IMR-90 (cell line): ENCODE measurements at regions not wholly inside any gene's neighbourhood (a gene's known extent, or its start where the extent isn't known, plus 50 kb on each side); places are given as distances from the start of the nearest gene placed in this dataset.

Experiments used
- ATAC-seq: fragments of 200-7000 bp; cut with Tn5 transposase; 2 replicates; pipeline ENCODE4 v1.9.1; 2020; ENCODE audit warnings: low read depth, mild to moderate bottlenecking, moderate library complexity
- BruUV-seq: library from RNA; stranded (reverse); fragments of 400-500 nt; replicated peaks from 2 replicates; lab custom pipeline; 2021; lab: Mats Ljungman, UMichigan
- CTCF ChIA-PET: fragments of 300-600 bp; formaldehyde crosslinking; extraction: SDS; loops from one replicate; lab custom pipeline; 2021; ENCODE audit warnings: antibody characterized with exemption; lab: Yijun Ruan, JAX
- POLR2A ChIA-PET: fragments of 300-600 bp; sonication (Branson Sonifier 250); formaldehyde crosslinking; loops from one replicate; lab custom pipeline; 2022; ENCODE audit warnings: antibody characterized with exemption; ENCODE audit not compliant: unreplicated experiment; lab: Charles Lee
- DNase-seq: peaks from one replicate; pipeline ENCODE4 v3.0.0; 2013
- H2AFZ ChIP-seq: replicated peaks from 2 replicates; pipeline ENCODE3; 2013; ENCODE audit warnings: low read length, mild to moderate bottlenecking; ENCODE audit not compliant: poor library complexity
- H2AK5ac ChIP-seq: 2 replicates; pipeline ENCODE4 v1.6.1; 2013; ENCODE audit warnings: low read depth, low read length, inconsistent platforms
- H2AK9ac ChIP-seq: replicated peaks from 2 replicates; pipeline ENCODE3; 2013; ENCODE audit warnings: mild to moderate bottlenecking, low read depth, low read length, moderate library complexity; ENCODE audit not compliant: poor library complexity
- H2BK120ac ChIP-seq: 2 replicates; pipeline ENCODE4 v1.6.1; 2013; ENCODE audit warnings: low read depth, low read length, inconsistent platforms
- H2BK15ac ChIP-seq: 3 replicates; pipeline ENCODE4 v1.6.1; 2013; ENCODE audit warnings: low read depth, low read length, inconsistent platforms
- H2BK20ac ChIP-seq: 2 replicates; pipeline ENCODE4 v1.6.1; 2013; ENCODE audit warnings: low read depth, mild to moderate bottlenecking, inconsistent platforms, low read length, moderate library complexity
- H2BK5ac ChIP-seq: 2 replicates; pipeline ENCODE4 v1.6.1; 2013; ENCODE audit warnings: mild to moderate bottlenecking, low read depth, low read length, inconsistent platforms; ENCODE audit not compliant: poor library complexity, severe bottlenecking
- H3K14ac ChIP-seq: replicated peaks from 2 replicates; pipeline ENCODE4 v1.6.1; 2013; ENCODE audit warnings: low read depth, low read length, inconsistent platforms
- H3K18ac ChIP-seq: 2 replicates; pipeline ENCODE4 v1.6.1; 2013; ENCODE audit warnings: low read depth, low read length, control low read depth
- H3K23ac ChIP-seq: 2 replicates; pipeline ENCODE4 v1.6.1; 2013; ENCODE audit warnings: low read depth, low read length, inconsistent platforms
- H3K27ac ChIP-seq: 2 replicates; pipeline ENCODE4 v1.5.1; 2013; ENCODE audit warnings: mild to moderate bottlenecking, control low read depth, low read length; ENCODE audit not compliant: insufficient read depth
- H3K27me3 ChIP-seq: 2 replicates; pipeline ENCODE4 v1.6.1; 2013; ENCODE audit warnings: low read length; ENCODE audit not compliant: control insufficient read depth, insufficient read depth
- H3K36me3 ChIP-seq: 2 replicates; pipeline ENCODE4 v1.6.1; 2013; ENCODE audit warnings: low read length, mixed read lengths; ENCODE audit not compliant: control insufficient read depth, insufficient read depth
- H3K4ac ChIP-seq: 2 replicates; pipeline ENCODE4 v1.6.1; 2013; ENCODE audit warnings: low read depth, low read length, inconsistent platforms
- H3K4me1 ChIP-seq: 2 replicates; pipeline ENCODE4 v1.6.1; 2013; ENCODE audit warnings: low read length, mixed read lengths; ENCODE audit not compliant: control insufficient read depth, insufficient read depth
- H3K4me2 ChIP-seq: 2 replicates; pipeline ENCODE4 v1.6.1; 2013; ENCODE audit warnings: low read depth, mild to moderate bottlenecking, control low read depth, low read length, moderate library complexity
- H3K4me3 ChIP-seq: 2 replicates; pipeline ENCODE4 v1.5.1; 2013; ENCODE audit warnings: low read depth, mild to moderate bottlenecking, control low read depth, low read length, moderate library complexity; ENCODE audit not compliant: insufficient read depth
- H3K56ac ChIP-seq: 2 replicates; pipeline ENCODE4 v1.6.1; 2013; ENCODE audit warnings: low read length, inconsistent platforms; ENCODE audit not compliant: insufficient read depth; ENCODE audit errors: extremely low read depth
- H3K79me1 ChIP-seq, 2 experiments: 2 replicates each; pipeline ENCODE4 v1.6.1; 2013; ENCODE audit warnings: low read length in 2 of 2, inconsistent platforms in 1 of 2, low read depth in 1 of 2
- H3K9ac ChIP-seq: 2 replicates; pipeline ENCODE4 v1.6.1; 2013; ENCODE audit warnings: low read depth, low read length, control low read depth
- H3K9me1 ChIP-seq: 2 replicates; pipeline ENCODE4 v1.6.1; 2013; ENCODE audit warnings: low read length, inconsistent platforms; ENCODE audit not compliant: insufficient read depth
- H3K9me3 ChIP-seq: 2 replicates; pipeline ENCODE4 v1.6.1; 2013; ENCODE audit warnings: low read length; ENCODE audit not compliant: control insufficient read depth, insufficient read depth
- H4K20me1 ChIP-seq: 2 replicates; pipeline ENCODE4 v1.6.1; 2013; ENCODE audit warnings: low read length, inconsistent platforms; ENCODE audit not compliant: insufficient read depth
- H4K5ac ChIP-seq: 2 replicates; pipeline ENCODE4 v1.6.1; 2013; ENCODE audit warnings: mild to moderate bottlenecking, low read depth, low read length, control low read depth
- H4K8ac ChIP-seq, 2 experiments: 2 replicates each; pipeline ENCODE4 v1.6.1; 2013; ENCODE audit warnings: low read depth in 2 of 2, low read length in 2 of 2, control low read depth in 1 of 2, inconsistent platforms in 1 of 2
- H4K91ac ChIP-seq: 2 replicates; pipeline ENCODE4 v1.6.1; 2013; ENCODE audit warnings: low read depth, low read length, inconsistent platforms; ENCODE audit not compliant: insufficient read depth
- BHLHE40 ChIP-seq: fragments of 150-350 bp; IDR thresholded peaks from 2 replicates; pipeline ENCODE4 v1.6.1; 2016; ENCODE audit warnings: mild to moderate bottlenecking, low read depth, low read length
- CEBPB ChIP-seq: IDR thresholded peaks from 2 replicates; pipeline ENCODE4 v1.6.1; 2012; ENCODE audit warnings: low read depth, low read length, improper control_type of control experiment
- CHD1 ChIP-seq: IDR thresholded peaks from 2 replicates; pipeline ENCODE4 v1.6.1; 2012; ENCODE audit warnings: low read depth, low read length, improper control_type of control experiment
- CTCF ChIP-seq: conservative IDR thresholded peaks from 2 replicates; pipeline ENCODE4 v1.5.1; 2012; ENCODE audit warnings: mild to moderate bottlenecking, low read depth, low read length, improper control_type of control experiment
- ELK1 ChIP-seq: fragments of 150-350 bp; IDR thresholded peaks from 2 replicates; pipeline ENCODE4 v1.6.1; 2016; ENCODE audit warnings: low read depth, mild to moderate bottlenecking, low read length, moderate library complexity, borderline replicate concordance
- FOS ChIP-seq: fragments of 150-350 bp; IDR thresholded peaks from 2 replicates; pipeline ENCODE4 v1.6.1; 2016; ENCODE audit warnings: low read depth, low read length
- MAFK ChIP-seq: IDR thresholded peaks from 2 replicates; pipeline ENCODE4 v1.6.1; 2012; ENCODE audit warnings: low read depth, low read length, improper control_type of control experiment
- MAZ ChIP-seq: IDR thresholded peaks from 2 replicates; pipeline ENCODE4 v1.6.1; 2012; ENCODE audit warnings: low read depth, mild to moderate bottlenecking, low read length, improper control_type of control experiment, moderate library complexity, borderline replicate concordance
- MXI1 ChIP-seq: IDR thresholded peaks from 2 replicates; pipeline ENCODE4 v1.6.1; 2012; ENCODE audit warnings: low read depth, mild to moderate bottlenecking, low read length, moderate library complexity, borderline replicate concordance
- NFE2L2 ChIP-seq: fragments of 150-350 bp; IDR thresholded peaks from 2 replicates; pipeline ENCODE4 v1.6.1; 2016; ENCODE audit warnings: low read depth, mild to moderate bottlenecking, low read length
- POLR2A ChIP-seq: IDR thresholded peaks from 2 replicates; pipeline ENCODE4 v1.6.1; 2012; ENCODE audit warnings: mild to moderate bottlenecking, low read depth, low read length
- RAD21 ChIP-seq: IDR thresholded peaks from 2 replicates; pipeline ENCODE4 v1.6.1; 2012; ENCODE audit warnings: low read length, improper control_type of control experiment
- RCOR1 ChIP-seq: IDR thresholded peaks from 2 replicates; pipeline ENCODE4 v1.6.1; 2012; ENCODE audit warnings: mild to moderate bottlenecking, low read length, improper control_type of control experiment; ENCODE audit not compliant: insufficient replicate concordance
- RFX5 ChIP-seq: IDR thresholded peaks from 2 replicates; pipeline ENCODE4 v1.8.0; 2012; ENCODE audit warnings: low read depth, mild to moderate bottlenecking, low read length, moderate library complexity
- SMC3 ChIP-seq: fragments of 150-350 bp; IDR thresholded peaks from 2 replicates; pipeline ENCODE4 v1.6.1; 2016; ENCODE audit warnings: low read depth, mild to moderate bottlenecking, antibody characterized with exemption, low read length, moderate library complexity
- USF2 ChIP-seq: fragments of 150-350 bp; IDR thresholded peaks from 2 replicates; pipeline ENCODE4 v1.6.1; 2017; ENCODE audit warnings: mild to moderate bottlenecking, antibody characterized with exemption, low read length, low read depth
- WGBS, 2 experiments: methylation state at CpG; one replicate each; pipeline versions ENCODE4 v1.1.5 to v1.1.7; 2013; ENCODE audit warnings: missing lambda C conversion rate in 2 of 2; ENCODE audit not compliant: insufficient read length in 1 of 2; ENCODE audit errors: extremely low coverage in 2 of 2; 5-methylcytosine and 5-hydroxymethylcytosine counted together
- dilution Hi-C: fragments of 300-500 bp; cut with HindIII; formaldehyde crosslinking; loops from one replicate; pipeline ENCODE4 v1.14.3; 2018; ENCODE audit warnings: low sequenced_read_pairs; ENCODE audit not compliant: unreplicated experiment
- in situ Hi-C: fragments of 300-500 bp; cut with MboI; formaldehyde crosslinking; loops from 3 replicates; pipeline ENCODE4 v1.14.3; 2019; ENCODE audit warnings: low sequenced_read_pairs, inconsistent platforms, mixed read lengths
- intact Hi-C: fragments of 100-400 bp; cut with micrococcal nuclease; formaldehyde crosslinking; loops from 2 replicates; pipeline ENCODE4 v1.10.0; 2022

GRCh38 chr11:110948112-110948511 lies 235.9 kb upstream of the ARHGAP20 start:
- Histone ChIP-seq H2AK5ac (no peak overlapping the region), H3K36me3 (no peaks in the 10 kb centered on the region), H2BK20ac (no peak overlapping the region), H3K9ac (no peak overlapping the region), H3K14ac (no peak overlapping the region), H3K27me3 (no peaks in the 10 kb centered on the region; the same call in 1 of the 2 replicates), H4K91ac (no peak overlapping the region), H2BK5ac (no peak overlapping the region), H3K79me1 (no peaks in the 10 kb centered on the region), H4K20me1 (no peaks in the 10 kb centered on the region), H3K23ac (no peak overlapping the region), H3K4me3 (no peak overlapping the region), H2AFZ (no peak overlapping the region), H2AK9ac (no peak overlapping the region), H3K4me2 (no peak overlapping the region), H3K9me1 (no peaks in the 10 kb centered on the region), H3K18ac (no peak overlapping the region), H4K5ac (no peak overlapping the region), H4K8ac (no peak overlapping the region), H2BK120ac (no peak overlapping the region), H2BK15ac (no peak overlapping the region), H3K56ac (no peak overlapping the region), H3K4ac (no peak overlapping the region), H3K9me3 (no peaks in the 10 kb centered on the region; the same call in 1 of the 2 replicates), H3K4me1 (peaks cover 2% of the 10 kb centered on the region; the same call in 1 of the 2 replicates), H3K27ac (no peak overlapping the region)
- in situ Hi-C loops: no loop called here
- dilution Hi-C loops: no loop called here
- no TSS peak for BruUV-seq
- DNase-seq (peak; percentile 49), ATAC-seq (peak; percentile 37; the same call in 1 of the 2 replicates)
- ChIA-PET POLR2A (no interaction called here), CTCF (interaction anchor here (0.6 kb wide), 1 partner anchor 16 kb away, joined by 3 read pairs; no protein-coding TSS in a partner anchor)
- WGBS, 2 experiments: 92% methylated on average over 2 of the region's 3 CpGs; no CpG with 5 or more reads in 1 of the 2 experiments
- TF ChIP-seq RFX5: no peak
- no peak for TF ChIP-seq USF2
- no peak for TF ChIP-seq MAZ
- TF ChIP-seq MXI1: no peak
- no peak for TF ChIP-seq POLR2A
- no peak for TF ChIP-seq BHLHE40
- no peak for TF ChIP-seq RCOR1
- no peak for TF ChIP-seq CEBPB
- TF ChIP-seq SMC3: no peak
- TF ChIP-seq CTCF: no peak
- TF ChIP-seq NFE2L2: no peak
- no peak for TF ChIP-seq ELK1
- no peak for TF ChIP-seq RAD21
- TF ChIP-seq MAFK: no peak
- no peak for TF ChIP-seq FOS
- no peak for TF ChIP-seq CHD1
- intact Hi-C loops: no loop called here
